Peyer's patch (tissue), 4 donors: ENCODE measurements at regions not wholly inside any gene's neighbourhood (a gene's known extent, or its start where the extent isn't known, plus 50 kb on each side); places are given as distances from the start of the nearest gene placed in this dataset.

Source experiments
- DNase-seq, 3 donors: peaks; one replicate each; pipeline ENCODE4 v3.0.0-alpha.2; 2017 to 2019
- H3K27ac ChIP-seq, 4 donors: fragments of 200-600 bp; sonication (generic); one replicate each; pipeline ENCODE4 v1.5.1; 2016 to 2019
- H3K27me3 ChIP-seq, 2 donors: fragments of 200-600 bp; sonication (generic); one replicate each; pipeline ENCODE4 v1.5.1; 2019
- H3K36me3 ChIP-seq, 3 donors: fragments of 200-600 bp; sonication (generic); one replicate each; pipeline ENCODE4 v1.5.1; 2016 to 2019
- H3K4me1 ChIP-seq, 4 donors: fragments of 200-600 bp; sonication (generic); one replicate each; pipeline ENCODE4 v1.5.1; 2016 to 2019
- H3K4me3 ChIP-seq, 4 donors: fragments of 200-600 bp; sonication (generic); 1 replicate in 3 of 4; 2 replicates in 1 of 4; pipeline ENCODE4 v1.5.1; 2016 to 2019; ENCODE audit warnings: mild to moderate bottlenecking in 1 of 4
- H3K9me3 ChIP-seq, 4 donors: fragments of 200-600 bp; sonication (generic); one replicate each; pipeline ENCODE4 v1.5.1; 2016 to 2019; ENCODE audit warnings: mild to moderate bottlenecking in 1 of 4
- CTCF ChIP-seq, 6 experiments: fragments of 450-650 bp in 4 of 6; fragments of 200-600 bp in 2 of 6; sonication (generic) in 1 of 6; IDR thresholded peaks; one replicate each; pipeline ENCODE4 v1.5.1; 2017 to 2019; ENCODE audit warnings: antibody characterized with exemption in 6 of 6, mild to moderate bottlenecking in 3 of 6, moderate library complexity in 1 of 6
- POLR2A ChIP-seq, 2 donors: fragments of 450-650 bp; IDR thresholded peaks; one replicate each; pipeline ENCODE4 v1.5.1; 2017; ENCODE audit warnings: antibody characterized with exemption in 2 of 2, mild to moderate bottlenecking in 2 of 2, moderate library complexity in 2 of 2

GRCh38 chr9:20087481-20087880 lies 298.6 kb upstream of the SLC24A2 start:
- no peaks in the 10 kb centered on the region for H3K9me3 ChIP-seq
- no peak for DNase-seq
- no peaks in the 10 kb centered on the region for H3K36me3 ChIP-seq
- H3K27me3 ChIP-seq = no peaks in the 10 kb centered on the region
- H3K4me1 ChIP-seq = no peaks in the 10 kb centered on the region
- TF ChIP-seq POLR2A (IDR thresholded peaks at IDR 0.05) (no peak), CTCF (IDR thresholded peaks at IDR 0.05) (no peak)
- H3K27ac ChIP-seq = no peak overlapping the region
- H3K4me3 ChIP-seq = no peak overlapping the region

- no peak for TF ChIP-seq CTCF (IDR thresholded peaks at IDR 0.05)
- H3K27ac ChIP-seq = no peak overlapping the region
- H3K9me3 ChIP-seq = no peaks in the 10 kb centered on the region
- no peak overlapping the region for H3K4me3 ChIP-seq
- H3K27me3 ChIP-seq = no peaks in the 10 kb centered on the region
- H3K4me1 ChIP-seq = no peaks in the 10 kb centered on the region
- no peak for DNase-seq
- H3K36me3 ChIP-seq = no peaks in the 10 kb centered on the region
These were observed 297.0 kb upstream of the SLC24A2 start for GRCh38 chr9:20085842-20086241.

GRCh38 chr9:20084125-20084524 lies 295.3 kb upstream of the SLC24A2 start:
- no peak overlapping the region for H3K4me3 ChIP-seq
- H3K27me3 ChIP-seq = no peaks in the 10 kb centered on the region
- no peak for TF ChIP-seq POLR2A (IDR thresholded peaks at IDR 0.05)
- no peak for TF ChIP-seq CTCF (IDR thresholded peaks at IDR 0.05)
- H3K9me3 ChIP-seq = no peaks in the 10 kb centered on the region
- no peak for DNase-seq
- no peaks in the 10 kb centered on the region for H3K36me3 ChIP-seq
- no peak overlapping the region for H3K27ac ChIP-seq
- no peaks in the 10 kb centered on the region for H3K4me1 ChIP-seq

- no peaks in the 10 kb centered on the region for H3K4me1 ChIP-seq
- TF ChIP-seq POLR2A (IDR thresholded peaks at IDR 0.05) (no peak), CTCF (IDR thresholded peaks at IDR 0.05) (no peak)
- no peak overlapping the region for H3K27ac ChIP-seq
- H3K4me3 ChIP-seq = no peak overlapping the region
- no peak for DNase-seq
- no peaks in the 10 kb centered on the region for H3K36me3 ChIP-seq
- no peaks in the 10 kb centered on the region for H3K27me3 ChIP-seq
- no peaks in the 10 kb centered on the region for H3K9me3 ChIP-seq
These were observed 294.6 kb upstream of the SLC24A2 start for GRCh38 chr9:20083390-20083789.

GRCh38 chr9:20082831-20083230 lies 294.0 kb upstream of the SLC24A2 start:
- Histone ChIP-seq H3K27ac (no peak overlapping the region), H3K9me3 (no peaks in the 10 kb centered on the region), H3K36me3 (no peaks in the 10 kb centered on the region), H3K4me1 (no peaks in the 10 kb centered on the region), H3K4me3 (no peak overlapping the region), H3K27me3 (no peaks in the 10 kb centered on the region)
- DNase-seq = no peak
- TF ChIP-seq POLR2A (IDR thresholded peaks at IDR 0.05) (no peak), CTCF (IDR thresholded peaks at IDR 0.05) (no peak)

GRCh38 chr9:20082406-20082805 lies 293.6 kb upstream of the SLC24A2 start:
- Histone ChIP-seq H3K4me1 (no peaks in the 10 kb centered on the region), H3K27ac (no peak overlapping the region), H3K9me3 (no peaks in the 10 kb centered on the region), H3K4me3 (no peak overlapping the region), H3K36me3 (no peaks in the 10 kb centered on the region), H3K27me3 (no peaks in the 10 kb centered on the region)
- DNase-seq = no peak
- TF ChIP-seq CTCF (IDR thresholded peaks at IDR 0.05) (no peak), POLR2A (IDR thresholded peaks at IDR 0.05) (no peak)
